OCI-LY1 (cell line): ENCODE measurements at regions not wholly inside any gene's neighbourhood (a gene's known extent, or its start where the extent isn't known, plus 50 kb on each side); places are given as distances from the start of the nearest gene placed in this dataset.

ENCODE experiments used
- CTCF ChIP-seq: fragments of 200-600 bp; sonication (generic), shearing (Covaris generic); IDR thresholded peaks from 2 replicates; pipeline ENCODE4 v1.5.1; 2017; ENCODE audit warnings: mild to moderate bottlenecking, antibody characterized with exemption, low read length, moderate library complexity, mixed read lengths
- EZH2 ChIP-seq: fragments of 200-600 bp; sonication (generic), shearing (Covaris generic); IDR thresholded peaks from 2 replicates; pipeline ENCODE4 v1.8.0; 2017; ENCODE audit warnings: borderline replicate concordance, mixed run types, mild to moderate bottlenecking, antibody characterized with exemption, low read length, moderate library complexity, mixed read lengths

DNA sequence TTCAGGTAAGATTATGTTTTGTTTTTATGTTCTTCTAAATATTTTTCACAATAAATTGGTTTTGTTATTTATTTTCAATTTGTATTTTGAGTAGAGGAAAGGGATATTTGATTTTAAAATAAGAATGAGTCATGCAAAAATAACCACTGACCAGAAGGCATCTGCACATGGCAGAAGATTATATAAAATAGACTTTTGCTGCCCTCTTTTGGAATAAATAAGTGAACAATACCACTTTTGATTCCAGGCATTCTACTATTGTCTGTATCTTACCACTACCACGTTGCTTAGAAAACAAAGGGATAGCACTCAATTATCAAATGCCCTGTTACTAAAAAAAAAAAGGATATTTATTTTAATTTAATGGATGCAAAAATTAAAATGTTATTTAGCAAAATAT, 227.3 kb upstream of the ITGA1 start:
- no peak for TF ChIP-seq EZH2
- no peak for TF ChIP-seq CTCF
